Endothelial cell of umbilical vein (primary cell): ENCODE measurements at regions not wholly inside any gene's neighbourhood (a gene's known extent, or its start where the extent isn't known, plus 50 kb on each side); places are given as distances from the start of the nearest gene placed in this dataset.

Experiments used
- BruUV-seq: library from RNA; stranded (reverse); fragments of 400-500 nt; replicated peaks from 2 replicates; lab custom pipeline; 2021; lab: Mats Ljungman, UMichigan
- CTCF ChIA-PET: fragments of 300-600, 350-600 bp; sonication (Branson Sonifier 250); formaldehyde crosslinking; loops from one replicate; lab custom pipeline; 2021; ENCODE audit warnings: antibody characterized with exemption, inconsistent platforms; lab: Charles Lee
- POLR2A ChIA-PET: fragments of 300-600, 350-600 bp; sonication (Branson Sonifier 250); formaldehyde crosslinking; loops from one replicate; lab custom pipeline; 2021; ENCODE audit warnings: antibody characterized with exemption, inconsistent platforms; lab: Charles Lee
- DNase-seq: peaks from one replicate; pipeline ENCODE4 v3.0.0-alpha.2; 2011; ENCODE audit warnings: low read depth, low spot score
- FAIRE-seq: peaks from 2 replicates; lab custom pipeline; 2011; peaks lifted over from hg19 to GRCh38; lab: Jason Lieb, UNC
- H2AFZ ChIP-seq: 2 replicates; pipeline ENCODE4 v1.6.0; 2012; ENCODE audit warnings: low read depth, low read length, control low read depth, inconsistent platforms
- H3K27ac ChIP-seq: 2 replicates; pipeline ENCODE4 v1.5.1; 2011; ENCODE audit warnings: low read depth, mild to moderate bottlenecking, control low read depth, low read length, moderate library complexity; ENCODE audit not compliant: insufficient read depth
- H3K27me3 ChIP-seq, 2 experiments: 2 replicates each; pipeline versions ENCODE4 v1.6.0 to v1.6.1; 2011; ENCODE audit warnings: low read length in 2 of 2, mixed read lengths in 1 of 2; ENCODE audit not compliant: control insufficient read depth in 2 of 2, insufficient read depth in 2 of 2
- H3K36me3 ChIP-seq, 2 experiments: 2 replicates in 1 of 2; 3 replicates in 1 of 2; pipeline ENCODE4 v1.5.1; 2011; ENCODE audit warnings: low read length in 2 of 2, mild to moderate bottlenecking in 1 of 2, moderate library complexity in 1 of 2; ENCODE audit not compliant: control insufficient read depth in 2 of 2, insufficient read depth in 2 of 2; ENCODE audit errors: extremely low read depth in 1 of 2
- H3K4me1 ChIP-seq: 3 replicates; pipeline ENCODE4 v1.5.1; 2011; ENCODE audit warnings: mild to moderate bottlenecking, low read length; ENCODE audit not compliant: control insufficient read depth, insufficient read depth; ENCODE audit errors: extremely low read depth
- H3K4me2 ChIP-seq: 2 replicates; pipeline ENCODE4 v1.6.1; 2011; ENCODE audit warnings: low read length, control low read depth, mixed read lengths; ENCODE audit not compliant: insufficient read depth
- H3K4me3 ChIP-seq, 3 experiments: fragments of 200-600 bp in 1 of 3; sonication (generic), shearing (Covaris generic) in 1 of 3; replicated peaks in 1 of 3; 2 replicates each; pipeline ENCODE4 v1.5.1; 2011 to 2016; ENCODE audit warnings: control low read depth in 3 of 3, low read length in 3 of 3, mild to moderate bottlenecking in 2 of 3, inconsistent platforms in 1 of 3, low read depth in 1 of 3, moderate library complexity in 1 of 3; ENCODE audit not compliant: insufficient read depth in 1 of 3
- H3K79me2 ChIP-seq: 2 replicates; pipeline ENCODE4 v1.6.0; 2012; ENCODE audit warnings: low read length, inconsistent platforms; ENCODE audit not compliant: control insufficient read depth, insufficient read depth
- H3K9ac ChIP-seq: replicated peaks from 2 replicates; pipeline ENCODE3; 2011; ENCODE audit warnings: low read length, control low read depth; ENCODE audit not compliant: insufficient read depth; ENCODE audit errors: extremely low read depth
- H3K9me1 ChIP-seq: replicated peaks from 3 replicates; pipeline ENCODE4 v1.6.0; 2011; ENCODE audit warnings: mild to moderate bottlenecking, low read length; ENCODE audit not compliant: control insufficient read depth, insufficient read depth; ENCODE audit errors: extremely low read depth
- H3K9me3 ChIP-seq: replicated peaks from 2 replicates; pipeline ENCODE4 v1.5.1; 2012; ENCODE audit warnings: low read length, inconsistent platforms; ENCODE audit not compliant: control insufficient read depth, insufficient read depth
- H4K20me1 ChIP-seq: replicated peaks from 2 replicates; pipeline ENCODE3; 2011; ENCODE audit warnings: mild to moderate bottlenecking, low read length; ENCODE audit not compliant: control insufficient read depth, insufficient read depth; ENCODE audit errors: extremely low read depth
- EZH2 ChIP-seq: IDR thresholded peaks from 2 replicates; pipeline ENCODE4 v1.6.1; 2012; ENCODE audit warnings: borderline replicate concordance, low read depth, mild to moderate bottlenecking, moderate library complexity, low read length, inconsistent platforms; ENCODE audit not compliant: severe bottlenecking
- FOS ChIP-seq: IDR thresholded peaks from 2 replicates; pipeline ENCODE4 v1.6.1; 2011; ENCODE audit warnings: mild to moderate bottlenecking, low read length, moderate library complexity, borderline replicate concordance; ENCODE audit not compliant: insufficient read depth
- GATA2 ChIP-seq: IDR thresholded peaks from 2 replicates; pipeline ENCODE4 v1.7.0; 2011; ENCODE audit warnings: low read depth, mild to moderate bottlenecking, moderate library complexity, mixed read lengths, low read length; ENCODE audit not compliant: insufficient read length, insufficient read depth
- JUN ChIP-seq: IDR thresholded peaks from 2 replicates; pipeline ENCODE4 v1.6.1; 2011; ENCODE audit warnings: borderline replicate concordance, low read depth; ENCODE audit not compliant: insufficient read length, insufficient read depth
- MAX ChIP-seq: IDR thresholded peaks from 2 replicates; pipeline ENCODE4 v1.6.1; 2011; ENCODE audit not compliant: insufficient read depth, insufficient read length
- MYC ChIP-seq: IDR thresholded peaks from one replicate; pipeline ENCODE4 v1.6.1; 2011; ENCODE audit warnings: mild to moderate bottlenecking, low read depth, low read length
- POLR2A ChIP-seq: IDR thresholded peaks from 2 replicates; pipeline ENCODE4 v1.6.1; 2012; ENCODE audit warnings: low read depth, mild to moderate bottlenecking, control low read depth, low read length
- POLR2AphosphoS5 ChIP-seq: IDR thresholded peaks from 2 replicates; pipeline ENCODE4 v1.6.1; 2012; ENCODE audit warnings: low read depth, mild to moderate bottlenecking, control low read depth, low read length, moderate library complexity; ENCODE audit not compliant: insufficient read depth
- dilution Hi-C: fragments of 300-500 bp; cut with MboI; formaldehyde crosslinking; loops from one replicate; pipeline ENCODE4 v1.15.0; 2019; ENCODE audit warnings: low sequenced_read_pairs; ENCODE audit not compliant: extremely low pct_ligation_motif_present
- intact Hi-C: fragments of 100-400 bp; cut with micrococcal nuclease; formaldehyde crosslinking; loops from one replicate; pipeline ENCODE4 v1.10.0; 2022

- H3K36me3 ChIP-seq, result no peaks in the 10 kb centered on the region
- no TSS peak for BruUV-seq
- H3K27ac ChIP-seq, result no peak overlapping the region
- H4K20me1 ChIP-seq, result no peaks in the 10 kb centered on the region
- H3K4me2 ChIP-seq, result no peak overlapping the region
- H3K79me2 ChIP-seq, result no peaks in the 10 kb centered on the region
- FAIRE-seq (no peak), DNase-seq (no peak)
- H3K27me3 ChIP-seq, result no peaks in the 10 kb centered on the region
- no peak overlapping the region for H3K9ac ChIP-seq
- dilution Hi-C loops (no loop called here), intact Hi-C loops (no loop called here)
- H3K9me1 ChIP-seq, result no peaks in the 10 kb centered on the region
- POLR2A ChIA-PET, result no interaction called here
- TF ChIP-seq MAX, result no peak
- TF ChIP-seq MYC, result no peak
- no peak for TF ChIP-seq JUN
- TF ChIP-seq GATA2, result no peak
- no peak for TF ChIP-seq POLR2AphosphoS5
- TF ChIP-seq POLR2A, result no peak
- no peak for TF ChIP-seq FOS
- no peak for TF ChIP-seq EZH2
- H2AFZ ChIP-seq, result no peak overlapping the region
- H3K9me3 ChIP-seq, result no peaks in the 10 kb centered on the region
- CTCF ChIA-PET, result interaction anchor here (1.1 kb wide), 2 partner anchors 23 to 267 kb away, joined by 4 read pairs; no protein-coding TSS in a partner anchor
- H3K4me1 ChIP-seq, result no peaks in the 10 kb centered on the region
- H3K4me3 ChIP-seq, result no peak overlapping the region
These were observed 569.3 kb downstream of the TNS1 start for GRCh38 chr2:217433522-217433921.
